Hypothalamus (tissue), 51 donors: ENCODE measurements at regions not wholly inside any gene's neighbourhood (a gene's known extent, or its start where the extent isn't known, plus 50 kb on each side); places are given as distances from the start of the nearest gene placed in this dataset.

Experiments
- DNase-seq, 51 donors: peaks; one replicate each; lab custom pipeline; 2025; lab: John Stamatoyannopoulos, UW

DNA sequence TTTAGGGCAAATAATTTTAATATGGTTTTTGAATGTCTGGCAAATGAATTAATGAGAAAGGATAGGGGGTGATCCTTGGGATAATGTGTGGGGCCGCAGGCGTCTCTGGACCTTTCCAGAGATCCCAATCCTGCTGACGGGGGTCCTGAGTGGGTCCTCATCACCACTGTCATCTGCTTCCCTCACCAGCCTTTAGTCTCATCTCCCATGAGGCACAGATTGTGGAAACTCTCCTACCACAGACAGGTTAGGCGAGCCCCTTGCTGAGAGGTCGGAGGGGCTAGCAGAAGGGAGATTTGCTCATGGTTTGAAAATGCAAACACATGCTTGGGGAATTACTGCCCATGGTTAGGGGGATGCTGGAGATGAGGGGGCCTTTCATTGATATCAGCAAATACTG lies 484.6 kb downstream of the RPS24 start:
- no peak for DNase-seq

DNA sequence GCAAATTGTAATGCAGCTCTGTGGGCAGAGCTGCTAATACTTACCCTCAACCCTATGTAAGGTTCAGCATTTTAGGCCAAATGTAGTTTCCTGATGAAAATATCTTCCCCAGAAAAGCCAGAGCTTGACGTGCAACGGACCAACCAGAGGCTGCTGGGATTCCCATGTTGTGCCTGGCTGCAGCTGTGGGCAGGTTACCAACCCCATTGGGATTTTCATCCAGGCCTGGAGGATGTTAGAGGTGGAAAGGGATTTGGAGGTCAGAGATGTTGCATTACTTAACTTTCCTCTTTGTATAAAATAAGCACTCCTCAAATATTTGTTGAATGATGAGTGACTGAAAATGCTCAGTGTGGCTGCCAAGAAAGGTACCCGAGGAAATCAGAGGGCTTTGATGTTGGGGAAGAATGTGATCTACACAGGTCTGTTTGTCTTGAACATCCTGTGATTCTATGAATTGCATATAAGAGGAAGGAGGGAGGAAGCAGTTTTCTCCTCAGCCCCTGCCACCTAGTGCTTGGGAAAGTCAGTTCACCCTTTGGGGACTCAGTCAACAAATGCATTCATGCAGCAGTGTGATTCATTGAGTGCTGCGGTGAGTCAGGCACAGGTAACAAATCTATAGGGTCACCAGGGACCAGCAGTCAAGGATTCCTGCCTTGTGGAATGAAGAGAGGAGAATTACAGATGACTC lies 487.2 kb downstream of the RPS24 start:
- no peak for DNase-seq

DNA sequence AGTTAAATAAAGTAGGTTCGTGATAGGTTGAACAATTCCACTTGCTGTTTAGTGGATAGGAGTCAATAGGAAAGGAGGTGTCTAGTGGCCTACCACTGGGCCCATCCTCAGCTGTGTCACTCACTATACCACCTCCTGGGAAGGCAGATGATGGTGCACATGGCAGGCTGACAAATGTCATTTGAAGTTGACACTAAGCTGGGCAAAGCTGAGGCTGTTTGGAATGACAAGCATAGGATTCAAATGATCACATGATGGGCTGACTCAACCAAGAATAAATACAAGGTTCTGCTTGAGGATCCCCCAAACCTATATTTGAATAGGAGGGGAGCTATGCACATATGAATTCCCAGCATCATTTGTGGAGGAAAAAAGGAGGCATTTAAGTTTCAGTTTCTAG lies 489.8 kb downstream of the RPS24 start:
- DNase-seq = no peak

DNA sequence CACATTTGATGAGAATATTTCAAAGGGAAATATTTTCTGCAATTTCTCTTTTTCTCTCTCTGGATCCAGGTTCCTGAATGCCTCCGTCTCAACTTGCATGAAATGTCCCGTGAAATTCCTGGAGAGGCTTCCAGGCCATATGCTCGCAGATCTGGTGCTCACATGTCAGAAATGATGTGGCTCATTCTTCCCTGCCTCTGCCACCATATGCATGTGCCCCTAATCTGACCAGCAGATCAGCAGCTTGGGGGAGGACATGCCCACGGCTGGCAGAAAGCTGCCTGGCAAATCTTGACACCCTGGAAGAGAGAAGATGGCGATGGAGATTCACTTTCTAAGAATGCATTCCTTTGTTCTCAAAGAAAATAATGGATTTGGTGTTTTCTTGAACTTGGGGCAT lies 490.7 kb downstream of the RPS24 start:
- no peak for DNase-seq

DNA sequence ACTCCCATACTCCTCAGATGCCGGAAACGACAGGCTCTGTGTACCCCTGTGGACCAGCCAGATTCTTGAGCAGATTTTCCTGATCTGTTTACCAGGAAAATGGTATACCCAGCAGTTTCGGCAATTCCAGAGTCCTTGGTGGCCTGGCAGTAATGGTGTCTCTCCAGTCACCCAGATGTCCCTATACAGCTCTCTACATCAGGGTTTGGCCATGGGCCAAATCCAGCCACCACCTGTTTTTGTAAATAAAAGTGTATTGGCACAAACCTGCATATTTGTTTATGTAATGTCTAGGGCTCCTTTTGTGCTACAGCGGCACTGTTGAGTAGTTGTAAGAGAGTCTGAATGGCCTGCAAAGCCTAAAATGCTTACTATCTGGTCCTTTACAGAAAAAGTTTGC lies 491.3 kb downstream of the RPS24 start:
- no peak for DNase-seq

DNA sequence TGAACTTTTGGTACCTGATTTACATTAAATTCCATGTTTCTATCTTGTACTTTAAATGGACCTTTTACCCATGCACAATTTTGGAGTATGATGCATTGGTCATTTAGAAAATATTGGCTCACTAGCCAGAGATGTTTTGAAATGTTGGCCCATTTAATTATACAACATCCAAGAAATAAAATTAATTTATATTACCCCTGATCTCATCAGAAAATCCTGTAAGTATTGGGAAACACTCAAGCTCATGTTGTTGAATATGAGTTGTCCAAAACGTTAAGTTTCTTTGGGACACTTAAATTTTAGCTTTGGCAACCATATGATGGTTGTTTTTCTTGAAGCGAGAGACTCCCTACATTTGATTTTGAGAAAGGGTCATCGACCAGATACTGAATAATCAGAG lies 492.7 kb downstream of the RPS24 start:
- DNase-seq = no peak

DNA sequence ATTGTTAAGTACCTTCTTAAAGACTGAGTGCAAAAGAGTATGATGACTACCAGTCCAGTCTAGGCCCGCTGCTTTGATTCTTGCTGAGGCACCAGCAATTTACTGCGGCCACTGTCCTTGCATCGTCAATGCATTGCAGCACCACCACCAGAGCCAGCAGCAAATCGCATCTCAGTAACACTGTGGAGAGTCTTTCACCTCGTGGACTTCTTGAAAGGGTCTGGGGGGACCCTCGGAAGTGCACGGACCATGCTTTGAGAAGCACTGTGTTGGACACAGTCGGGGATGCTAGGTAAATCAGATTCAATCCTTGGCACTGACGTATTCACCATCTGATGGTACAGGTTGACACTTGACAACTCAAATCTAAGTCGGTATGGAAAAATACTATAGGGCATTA lies 493.6 kb downstream of the RPS24 start:
- DNase-seq = no peak

DNA sequence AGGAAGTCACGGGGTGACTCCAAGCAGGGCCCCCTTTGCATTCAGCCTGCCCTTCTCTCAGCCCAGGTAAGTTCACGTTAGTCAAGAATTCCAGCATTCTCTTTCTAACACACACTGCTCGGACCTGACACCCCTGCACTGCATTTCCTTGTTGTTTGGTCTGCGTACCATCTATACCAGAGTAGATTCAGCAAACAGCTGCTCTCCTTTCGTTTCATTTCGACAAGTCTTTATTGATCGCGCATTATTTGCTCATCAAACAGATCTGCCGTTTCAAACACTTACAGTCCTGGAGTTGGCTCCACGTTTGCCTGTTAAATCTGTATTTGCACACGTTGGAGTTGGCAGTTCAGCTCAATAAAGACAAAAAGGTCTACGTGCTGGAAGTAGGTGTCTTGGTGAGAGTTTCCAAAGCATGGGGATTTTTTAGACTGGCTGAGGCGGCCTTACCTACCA lies 495.1 kb downstream of the RPS24 start:
- no peak for DNase-seq

DNA sequence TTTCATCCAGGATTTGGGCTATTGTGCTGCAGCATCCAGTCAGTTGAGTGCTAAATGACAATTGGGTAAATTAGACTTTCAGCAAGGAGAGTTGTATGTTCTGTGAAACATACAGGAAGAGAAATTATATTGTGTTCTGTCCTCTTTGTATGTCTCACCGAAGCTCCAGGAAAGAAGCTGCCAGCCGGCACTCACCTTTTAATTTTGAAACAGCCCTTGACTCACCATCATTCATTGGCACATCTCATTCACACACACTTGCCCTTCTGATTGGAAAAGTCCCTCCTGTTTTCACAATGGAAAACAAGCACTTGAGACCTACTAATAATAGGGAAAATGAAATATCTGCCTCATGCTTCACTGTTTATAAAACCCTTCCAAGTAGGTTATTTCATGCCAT lies 495.6 kb downstream of the RPS24 start:
- DNase-seq = no peak

DNA sequence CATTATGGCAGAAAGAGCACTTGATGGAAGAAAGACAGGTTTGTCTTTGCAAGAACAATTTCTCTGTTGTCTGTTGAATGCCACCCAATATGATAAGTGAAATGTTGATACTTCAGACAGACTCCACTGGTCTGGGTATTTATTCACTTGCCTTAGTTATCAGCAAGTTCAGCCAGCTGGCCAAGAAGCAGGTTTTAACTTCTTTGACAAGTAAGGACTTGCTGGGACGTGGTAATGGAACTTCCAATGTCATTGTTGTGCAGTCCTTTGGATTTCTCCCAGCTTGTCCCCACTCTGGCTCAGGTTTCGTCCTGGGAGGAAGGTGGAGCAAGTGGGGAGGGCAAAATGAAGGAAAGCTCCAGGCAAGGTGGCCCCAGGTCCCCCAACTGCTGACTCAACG lies 497.4 kb downstream of the RPS24 start:
- no peak for DNase-seq

DNA sequence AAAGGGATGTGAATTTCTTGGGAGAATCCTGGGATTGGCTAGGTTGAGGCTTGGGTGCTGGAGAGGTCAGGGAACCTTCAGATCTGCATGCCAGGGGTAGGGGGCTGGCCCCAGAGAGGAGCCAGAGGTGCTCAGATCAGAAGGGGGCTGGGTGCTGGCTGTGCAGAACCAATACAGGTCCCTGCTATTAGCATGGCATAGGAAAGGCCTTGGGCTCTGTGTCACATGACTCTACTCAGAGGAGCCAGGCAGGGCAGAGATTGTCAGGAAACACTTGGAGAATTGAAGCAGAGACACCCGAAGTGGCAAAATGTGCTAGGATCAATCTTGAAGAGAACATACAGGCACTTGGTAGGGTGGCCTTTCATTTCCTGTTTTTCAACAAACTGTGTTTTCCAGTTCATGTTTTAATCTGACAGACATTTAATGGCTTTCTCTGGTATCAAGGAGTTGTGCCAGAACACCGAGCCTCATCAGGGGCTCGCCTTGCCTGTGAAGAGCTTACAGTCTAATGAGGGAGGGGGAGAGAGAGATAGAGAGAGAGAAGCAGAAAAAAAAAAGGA lies 498.9 kb downstream of the RPS24 start:
- no peak for DNase-seq

DNA sequence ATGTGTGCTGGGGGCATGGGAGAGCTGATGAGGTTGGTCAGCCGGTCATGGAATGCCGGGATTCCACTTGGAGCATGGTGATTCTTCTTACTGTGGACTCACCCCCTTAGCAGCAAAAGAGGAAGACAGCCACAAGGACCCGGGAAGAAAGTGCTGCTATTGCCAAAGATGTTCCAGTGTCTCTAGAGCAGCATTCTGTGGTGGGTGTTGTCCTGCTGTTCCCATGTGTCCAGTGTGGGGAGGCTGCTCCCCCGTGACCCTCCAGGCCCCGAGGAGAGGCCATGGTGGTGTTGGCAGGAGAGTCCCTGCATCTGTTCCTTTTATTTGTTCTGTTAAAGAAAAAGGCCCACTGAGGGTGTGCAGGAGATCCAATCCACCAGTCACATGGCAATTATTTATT lies 499.4 kb downstream of the RPS24 start:
- no peak for DNase-seq

DNA sequence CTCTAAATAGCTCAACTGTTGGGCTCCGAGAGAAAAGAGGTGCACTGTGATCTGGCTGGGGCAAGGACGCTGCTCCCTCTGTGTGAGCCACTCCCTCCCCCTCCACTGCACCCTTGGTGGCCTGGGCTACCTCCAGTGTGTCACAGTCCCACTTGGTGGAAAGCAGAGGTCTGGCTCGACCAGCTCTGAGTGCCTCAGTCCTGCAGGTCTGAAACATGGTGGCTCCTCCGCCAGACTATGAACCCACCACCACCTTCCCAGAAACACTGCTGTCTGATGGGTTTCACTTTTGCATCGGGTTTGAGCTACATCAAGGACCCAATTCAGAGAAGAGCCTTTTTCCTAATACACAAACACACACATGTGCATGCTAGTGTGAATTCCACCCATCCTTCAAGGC lies 500.1 kb downstream of the RPS24 start:
- no peak for DNase-seq

DNA sequence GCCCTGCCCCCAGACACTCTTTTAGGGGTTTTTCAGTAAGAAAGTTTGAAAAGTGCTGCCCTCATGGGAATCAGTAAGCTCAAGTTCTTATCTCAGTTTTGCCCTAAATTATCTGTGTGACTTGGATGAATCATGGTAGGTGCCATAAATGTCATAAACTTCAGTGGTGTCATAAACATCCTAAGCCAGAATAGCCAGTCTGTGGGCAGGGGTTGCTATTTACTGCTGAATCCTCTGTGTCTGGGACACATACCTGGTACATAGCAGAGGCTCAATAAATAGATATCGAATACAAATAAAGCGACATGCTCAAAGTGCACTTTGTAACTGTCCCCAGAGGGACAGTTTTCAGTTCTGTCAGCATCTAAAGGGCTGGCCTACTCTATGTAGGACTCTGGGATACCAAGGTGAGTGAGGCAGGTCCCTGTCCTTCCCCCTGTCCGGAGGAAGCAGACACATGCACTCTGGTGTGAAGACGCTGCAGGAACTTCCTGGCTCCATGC lies 502.1 kb downstream of the RPS24 start:
- DNase-seq = no peak

DNA sequence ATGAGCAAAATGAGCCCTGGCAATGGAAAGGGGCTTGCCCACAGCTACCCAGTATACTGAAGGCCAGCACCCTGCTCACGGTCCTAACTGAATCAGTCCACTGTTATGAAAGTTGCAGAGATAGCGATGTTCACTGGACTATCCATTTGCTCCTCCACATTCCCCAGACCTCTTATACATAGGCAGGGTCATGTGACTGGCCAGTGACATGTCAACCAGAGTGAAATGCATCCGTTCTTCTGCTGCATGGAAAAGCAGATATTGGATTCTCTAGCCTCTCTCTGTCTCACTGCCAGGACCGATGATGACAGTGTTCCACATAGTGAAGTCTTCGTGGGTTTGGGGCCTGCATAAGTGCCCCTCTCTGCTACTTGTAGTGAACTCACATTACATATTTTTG lies 503.4 kb downstream of the RPS24 start:
- DNase-seq = no peak

DNA sequence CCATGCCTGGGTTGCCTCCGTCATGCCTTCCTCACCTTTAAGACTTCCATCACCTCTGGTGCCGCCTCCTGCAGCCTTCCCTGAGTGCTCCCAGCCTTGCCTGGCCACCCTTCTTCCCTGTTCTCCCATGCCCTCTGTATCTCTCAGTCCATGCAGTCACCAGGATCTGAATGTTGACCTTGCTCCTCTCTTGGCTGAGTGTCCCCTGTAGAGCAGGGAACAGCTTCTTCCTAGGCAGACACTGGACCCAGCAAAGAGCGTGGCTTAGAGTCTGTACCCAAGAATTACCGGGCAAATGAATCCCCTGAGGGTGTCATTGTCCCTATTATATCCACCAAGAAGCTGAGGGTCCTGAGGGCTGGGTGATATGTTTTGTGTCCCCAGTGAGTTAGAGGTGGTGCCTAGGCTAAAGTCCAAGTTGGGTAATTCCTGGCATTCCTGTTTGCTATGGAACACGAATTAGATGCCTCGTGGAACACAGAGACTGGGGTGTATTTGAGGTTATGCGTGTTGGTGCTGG lies 505.6 kb downstream of the RPS24 start:
- no peak for DNase-seq

DNA sequence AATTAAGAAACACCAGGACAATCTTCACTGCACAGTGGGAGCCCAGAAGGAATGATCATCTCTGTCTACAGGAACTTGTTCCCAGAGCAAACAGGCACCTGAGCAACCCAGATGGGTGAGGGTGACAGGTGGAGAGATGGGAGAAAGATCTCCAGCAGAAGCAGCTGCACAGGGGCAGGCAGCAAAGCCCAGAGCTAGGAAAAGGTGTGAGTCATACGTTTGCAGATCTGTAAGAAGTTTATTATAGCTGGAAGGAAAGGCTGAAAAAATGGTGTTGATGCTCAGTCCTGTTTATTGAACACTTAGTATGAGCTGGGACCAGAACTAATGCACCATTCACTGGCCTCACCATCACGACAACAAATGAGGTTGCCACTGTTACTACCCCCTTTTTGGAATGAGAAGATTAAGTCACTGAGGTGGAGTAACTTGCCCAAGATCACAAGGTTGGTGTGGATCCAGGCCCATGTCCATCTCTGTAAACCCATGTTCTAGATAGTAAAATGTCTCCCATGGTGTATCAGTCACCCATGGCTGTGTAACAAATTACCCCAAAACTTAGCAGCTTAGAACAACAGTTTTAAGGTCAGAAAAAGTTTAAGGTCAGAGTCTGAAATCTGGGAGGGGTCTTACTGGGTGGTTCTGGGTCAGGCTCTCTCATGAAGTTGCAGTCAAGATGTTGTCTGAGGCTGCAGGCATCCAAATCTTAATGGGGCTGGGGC lies 506.9 kb downstream of the RPS24 start:
- DNase-seq = no peak

DNA sequence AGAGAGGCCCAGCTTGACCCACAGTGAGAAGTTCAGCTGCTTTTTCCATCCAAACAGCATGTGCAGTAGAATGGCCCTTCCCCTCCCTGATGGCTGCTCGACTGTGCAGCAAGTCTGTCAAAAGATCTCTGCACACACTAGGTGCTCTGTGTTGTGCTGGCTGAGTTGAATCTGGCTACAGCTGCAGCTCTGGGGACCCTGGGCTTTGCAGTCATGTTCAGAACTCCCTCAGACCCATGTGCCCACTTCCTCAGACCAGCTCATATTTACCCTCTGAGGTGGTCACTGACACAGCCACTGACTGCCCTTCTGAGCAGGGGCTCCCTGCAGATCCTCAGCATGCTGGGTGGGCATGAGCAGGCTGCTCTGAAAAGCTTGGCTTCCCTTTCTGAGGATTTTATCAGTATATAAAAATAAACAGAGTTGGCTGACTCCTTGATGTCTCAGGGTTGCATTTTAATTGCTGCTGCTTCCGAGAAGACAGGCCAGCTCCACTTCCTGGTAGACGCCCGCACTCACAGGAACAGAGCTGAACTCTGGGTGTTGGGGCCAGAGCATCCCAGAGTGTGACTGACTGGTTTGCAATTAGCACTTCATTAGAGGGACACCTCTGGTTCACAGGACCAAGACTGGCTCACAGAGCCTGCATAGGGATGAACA lies 507.9 kb downstream of the RPS24 start:
- no peak for DNase-seq

DNA sequence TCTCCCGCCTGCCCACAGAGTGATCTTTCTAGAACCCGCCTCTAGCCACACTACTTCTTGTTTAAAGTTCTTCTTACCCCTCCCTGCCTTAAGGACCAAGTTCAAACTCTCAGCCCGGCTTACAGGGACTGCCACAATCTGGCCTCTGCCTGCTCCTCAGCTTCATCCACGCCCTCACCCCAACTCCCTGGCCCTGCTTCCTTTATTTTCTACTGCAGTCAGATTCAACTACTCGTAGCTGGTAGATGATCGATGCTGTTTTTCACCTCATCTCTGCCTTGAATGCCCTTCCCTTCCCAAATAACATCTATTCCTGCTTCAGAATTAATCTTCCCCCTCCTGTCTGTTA lies 508.5 kb downstream of the RPS24 start:
- no peak for DNase-seq

DNA sequence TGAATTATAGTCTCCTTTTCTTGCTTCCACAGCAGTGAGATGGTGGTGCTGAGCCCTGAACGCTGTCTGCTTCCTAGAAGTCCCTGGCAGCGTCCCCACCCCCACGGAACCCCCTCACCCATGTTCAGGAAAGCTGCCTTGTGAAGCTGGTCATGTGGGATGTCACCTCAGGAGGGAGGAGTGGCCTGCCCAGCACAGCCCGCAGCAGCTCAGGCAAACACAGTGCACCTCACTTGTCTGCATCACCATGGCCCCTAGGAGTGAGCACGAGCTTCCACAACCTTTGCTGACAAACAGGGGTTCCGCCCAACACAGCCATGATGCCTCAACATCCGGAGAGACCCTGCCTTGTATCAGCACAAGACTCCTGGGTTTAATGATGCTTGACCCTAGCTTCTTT lies 508.9 kb downstream of the RPS24 start:
- DNase-seq = no peak

DNA sequence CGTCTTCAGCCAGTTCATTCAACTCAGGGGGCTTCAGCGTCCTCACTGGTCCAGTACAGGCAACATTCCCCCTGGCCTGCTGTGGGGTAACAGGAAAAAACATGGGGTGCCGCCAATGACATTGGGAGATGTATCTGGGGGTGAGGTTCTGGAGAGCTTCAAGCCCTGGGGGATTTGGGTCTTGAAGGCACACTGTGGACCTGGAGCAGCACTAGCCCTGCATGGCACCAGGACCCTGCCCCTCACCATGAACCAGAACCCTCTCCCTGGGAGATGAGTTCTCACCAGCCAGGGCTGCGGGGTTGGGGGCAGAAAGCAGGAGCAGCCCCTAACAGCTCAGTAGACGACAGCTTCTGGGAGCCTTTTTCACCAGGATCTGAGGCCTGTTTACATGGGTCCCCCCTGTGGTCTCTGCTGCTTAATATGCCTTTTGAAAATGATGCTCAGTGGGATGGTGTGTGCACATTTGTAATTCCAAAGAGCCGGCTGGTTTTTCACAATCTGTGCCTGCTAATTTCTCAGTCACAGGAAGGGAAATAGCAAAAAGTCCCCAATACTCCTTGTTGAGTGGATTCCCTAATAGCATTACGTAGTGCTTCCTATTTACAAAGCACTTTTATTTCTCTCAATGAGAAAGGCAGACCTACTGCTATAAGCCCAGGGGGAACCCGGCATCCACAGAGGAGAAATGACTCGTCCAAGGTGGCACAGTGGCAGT lies 509.5 kb downstream of the RPS24 start:
- no peak for DNase-seq
